HG02981 (cell line): ENCODE measurements at regions not wholly inside any gene's neighbourhood (a gene's known extent, or its start where the extent isn't known, plus 50 kb on each side); places are given as distances from the start of the nearest gene placed in this dataset.

Source experiments
- ATAC-seq: cut with Tn5 transposase; IDR thresholded peaks from one replicate; pipeline ENCODE4 v1.9.1; 2021; ENCODE audit warnings: mild to moderate bottlenecking, moderate library complexity; ENCODE audit not compliant: unreplicated experiment

GRCh38 chr15:38164061-38164460 is 88.6 kb upstream of the SPRED1 start:
- ATAC-seq: no peak

GRCh38 chr15:38164507-38164906 is 88.1 kb upstream of the SPRED1 start:
- ATAC-seq: no peak

DNA sequence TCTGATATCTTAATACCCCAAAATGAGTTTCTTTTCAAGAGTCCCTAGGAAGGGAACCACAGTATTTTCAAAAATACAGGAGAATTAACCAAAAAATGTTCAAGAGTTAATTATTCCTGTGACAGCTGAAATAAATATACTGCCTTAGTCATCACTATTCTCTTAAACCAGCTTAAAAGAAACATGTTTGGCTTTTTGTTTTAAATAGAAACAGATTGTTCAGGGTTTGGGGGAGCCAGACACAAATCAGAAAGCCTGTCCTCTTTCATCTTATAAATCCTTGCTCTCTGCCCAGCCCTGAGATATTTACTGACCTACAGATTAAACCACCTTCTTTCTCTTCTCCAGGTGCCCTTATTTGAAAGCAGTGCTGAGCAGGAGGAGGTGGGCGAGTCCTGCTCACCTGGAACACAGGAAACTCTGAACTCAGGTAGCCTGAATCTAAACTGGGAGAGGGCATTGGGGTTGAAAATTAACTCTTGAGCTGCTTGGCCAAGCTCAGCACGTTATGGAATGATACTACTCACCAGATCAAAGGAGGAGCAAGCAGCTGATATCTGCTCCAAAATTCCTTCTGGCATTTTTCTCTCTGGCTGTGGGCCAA is 84.1 kb upstream of the SPRED1 start:
- no peak for ATAC-seq

GRCh38 chr15:38171973-38172372 is 80.7 kb upstream of the SPRED1 start:
- no peak for ATAC-seq

DNA sequence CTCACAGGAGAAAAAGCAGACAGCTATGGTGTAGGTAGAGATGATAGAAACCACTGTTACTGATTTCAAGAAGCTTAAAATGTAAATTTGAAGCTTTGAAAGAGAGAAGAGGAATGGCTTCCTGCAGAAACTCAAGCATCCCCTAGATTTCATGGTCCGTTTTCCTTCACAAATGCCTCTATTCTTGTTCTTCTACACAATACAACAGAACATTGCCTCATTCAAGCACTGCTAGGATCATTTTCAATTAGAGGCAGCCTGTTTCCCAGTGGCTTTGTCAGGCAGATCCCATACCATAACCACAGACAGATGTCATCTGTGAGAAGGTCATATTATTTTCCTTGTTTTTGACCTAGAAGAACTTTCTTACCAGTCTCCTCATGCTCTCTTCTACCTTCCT is 77.9 kb upstream of the SPRED1 start:
- no peak for ATAC-seq

GRCh38 chr15:38176155-38176554 is 76.5 kb upstream of the SPRED1 start:
- ATAC-seq: peak; percentile 92

DNA sequence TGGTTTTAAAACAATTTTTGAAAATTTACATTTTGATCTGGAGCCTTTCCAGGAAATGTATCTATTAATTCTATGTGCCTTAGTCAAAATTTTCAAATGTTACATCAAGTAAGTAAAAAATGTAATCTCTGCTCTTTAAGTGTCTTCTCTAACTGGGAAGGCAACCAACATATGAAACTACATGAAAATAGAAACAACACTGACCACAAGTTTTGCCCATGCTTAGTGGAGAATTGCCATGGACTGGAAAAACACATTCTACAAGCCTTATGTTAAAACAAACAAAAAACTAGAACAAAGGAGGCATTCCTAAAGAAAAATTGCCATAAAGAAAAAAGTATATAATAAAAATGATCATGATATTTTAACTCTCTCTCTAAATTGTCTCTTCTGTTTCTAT is 75.9 kb upstream of the SPRED1 start:
- ATAC-seq: no peak

DNA sequence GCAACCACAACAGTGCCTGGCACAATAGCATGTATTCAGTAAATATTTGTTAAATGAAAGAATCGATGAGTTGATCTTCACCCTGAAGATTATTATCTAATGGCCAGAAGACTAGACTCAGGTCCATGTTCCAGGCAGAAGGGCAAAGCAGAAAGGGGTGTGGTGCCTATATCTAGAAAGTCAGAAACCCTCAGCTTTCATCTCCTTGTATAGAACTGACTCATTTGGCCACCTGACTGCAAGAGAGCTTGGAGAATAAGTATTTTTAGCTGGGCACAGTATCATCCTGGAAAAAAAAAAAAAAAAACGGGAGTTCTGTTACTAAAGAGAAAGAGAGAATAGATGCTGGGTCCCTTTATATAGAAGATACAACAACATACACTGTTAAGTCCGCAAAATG is 69.7 kb upstream of the SPRED1 start:
- no peak for ATAC-seq

- no peak for ATAC-seq
These were observed 66.1 kb upstream of the SPRED1 start for GRCh38 chr15:38186507-38186906.

DNA sequence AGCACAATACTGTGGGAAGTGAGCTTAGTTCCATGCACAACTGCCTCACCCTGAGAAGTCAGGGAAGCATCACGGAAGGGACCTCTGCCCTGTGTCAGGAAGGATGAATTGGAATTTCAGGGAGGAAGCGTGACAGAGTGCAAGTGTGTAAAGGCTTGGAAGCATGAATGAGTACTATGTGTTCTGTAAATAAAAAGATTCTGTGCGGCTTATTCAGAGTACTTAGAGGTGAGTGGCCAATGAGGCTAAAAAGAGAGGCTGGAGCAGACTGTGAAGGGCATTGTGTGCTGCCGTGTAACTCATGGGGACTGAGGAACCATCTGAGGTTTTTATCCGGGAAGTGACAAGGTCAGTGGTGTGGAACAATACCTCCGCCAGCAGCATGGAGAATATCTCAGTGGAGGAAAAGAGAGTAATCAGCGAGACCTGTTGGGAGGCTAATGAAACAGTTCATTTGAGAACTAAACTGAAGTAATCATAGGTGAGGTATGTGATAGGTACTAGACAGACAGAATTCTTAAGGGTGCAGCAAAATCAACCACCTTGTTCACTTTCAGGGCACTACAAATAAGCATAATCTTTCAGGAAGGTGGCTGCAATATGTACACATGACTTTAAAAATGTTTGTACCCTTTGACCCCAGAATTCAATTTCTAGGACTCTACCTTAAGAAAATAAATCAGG is 64.9 kb upstream of the SPRED1 start:
- no peak for ATAC-seq

DNA sequence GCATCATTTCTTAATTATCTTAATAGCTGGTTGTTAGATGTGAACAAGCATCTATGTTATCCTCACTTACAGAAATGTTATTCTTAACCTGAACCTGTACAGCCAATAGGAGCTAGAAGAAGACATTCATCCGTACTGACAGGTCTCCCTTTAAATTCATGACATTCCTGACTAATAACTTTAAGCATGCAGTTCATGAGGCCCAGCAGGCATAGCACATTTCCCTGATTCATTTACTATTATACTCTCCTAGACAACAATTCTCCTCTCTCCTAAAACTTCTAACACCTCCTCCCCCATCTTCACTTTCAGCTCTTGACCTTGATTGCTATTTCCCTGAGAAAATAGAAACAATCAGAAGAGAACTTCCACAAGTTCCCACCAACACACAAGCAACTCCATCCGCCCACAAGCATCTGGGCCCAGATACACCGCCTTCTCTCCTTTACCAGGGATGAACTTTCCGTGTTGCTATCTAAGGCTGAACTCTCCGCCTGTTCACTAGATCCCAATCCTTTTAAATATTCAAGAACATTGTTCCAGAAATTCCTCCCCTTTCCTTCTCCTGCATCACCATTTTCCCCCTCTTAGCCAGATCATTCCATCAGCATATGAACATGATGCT is 62.9 kb upstream of the SPRED1 start:
- no peak for ATAC-seq

DNA sequence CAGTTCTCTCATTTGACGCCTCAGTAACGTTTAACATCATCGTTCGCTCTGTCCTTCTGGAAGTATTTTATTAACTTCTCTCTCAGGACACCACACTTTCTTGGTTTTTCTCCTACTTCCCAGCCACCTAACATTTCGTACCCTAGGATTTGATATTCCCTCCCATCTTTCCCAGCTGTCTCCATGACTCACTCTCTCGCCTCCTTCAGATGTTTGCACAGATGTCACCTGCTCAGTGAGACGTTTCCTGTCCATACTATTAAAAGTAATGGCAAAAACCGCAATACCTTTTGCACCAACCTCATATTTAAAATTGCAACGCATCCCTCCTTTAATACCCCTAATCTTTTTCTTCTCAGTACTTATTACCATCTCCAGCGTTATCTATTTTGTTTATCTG is 62.1 kb upstream of the SPRED1 start:
- no peak for ATAC-seq

- ATAC-seq: no peak
These were observed 60.1 kb upstream of the SPRED1 start for GRCh38 chr15:38192496-38192895.

- ATAC-seq: no peak
These were observed 59.1 kb upstream of the SPRED1 start for GRCh38 chr15:38193496-38193895.

- no peak for ATAC-seq
These were observed 57.3 kb upstream of the SPRED1 start for GRCh38 chr15:38195191-38195901.

DNA sequence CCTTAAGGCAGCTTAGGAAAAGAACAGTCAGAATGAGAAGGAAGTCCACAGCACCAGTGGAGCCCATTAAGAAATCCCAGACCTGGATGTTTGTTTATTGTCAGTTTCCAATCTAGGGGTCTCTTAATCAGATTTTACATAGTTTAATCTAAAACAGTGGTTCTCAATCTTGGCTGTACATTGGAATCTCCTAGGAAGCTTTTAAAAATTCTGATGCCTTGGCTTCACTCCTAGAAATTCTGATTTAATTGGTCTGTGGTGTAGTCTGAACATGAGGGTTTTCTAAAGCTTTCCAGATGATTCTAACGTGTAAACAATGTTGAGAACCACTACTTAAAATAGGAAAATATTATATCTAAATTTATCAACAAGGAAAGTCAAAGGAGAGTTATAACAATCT is 56.6 kb upstream of the SPRED1 start:
- no peak for ATAC-seq

GRCh38 chr15:38197553-38197952 is 55.1 kb upstream of the SPRED1 start:
- ATAC-seq: no peak

DNA sequence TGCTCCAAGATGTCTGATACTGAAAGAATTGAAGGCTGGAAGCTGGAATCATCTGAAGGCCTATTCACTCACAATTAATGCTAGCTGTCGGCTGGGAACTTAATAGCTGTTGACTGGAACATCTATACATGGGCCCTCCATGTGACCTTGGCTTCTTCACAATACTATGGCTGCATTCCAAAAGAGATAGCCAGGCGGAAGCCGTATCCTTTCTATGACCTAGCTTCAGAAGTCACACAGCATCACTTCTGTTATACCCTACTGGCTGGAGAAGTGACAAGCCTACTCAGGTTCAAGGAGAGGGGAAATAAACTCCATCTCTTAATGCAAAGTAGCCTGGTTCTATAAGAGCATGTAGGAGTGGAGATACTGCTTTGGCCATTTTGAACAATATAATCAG is 50.9 kb upstream of the SPRED1 start:
- ATAC-seq: no peak

GRCh38 chr15:38202361-38202760 is 50.3 kb upstream of the SPRED1 start:
- no peak for ATAC-seq
